Central memory CD8-positive, alpha-beta T cell (primary cell): ENCODE measurements at regions not wholly inside any gene's neighbourhood (a gene's known extent, or its start where the extent isn't known, plus 50 kb on each side); places are given as distances from the start of the nearest gene placed in this dataset.
"Not testable (repeated sequence)": the region's sequence is repeated elsewhere in the genome, so short reads cannot be mapped to it uniquely, and the experiment has no call there.

ENCODE experiments used
- ATAC-seq: fragments of 150-1000 bp; cut with Tn5 transposase; replicated peaks from 2 replicates; pipeline ENCODE4 v1.10.0; 2022; ENCODE audit warnings: mild to moderate bottlenecking, moderate FRiP score, moderate number of reproducible peaks; ENCODE audit not compliant: poor library complexity, severe bottlenecking; ENCODE audit errors: extremely low read depth
- DNase-seq, 2 donors: peaks; one replicate each; pipeline ENCODE4 v3.0.0; 2021; ENCODE audit warnings: low spot score in 2 of 2
- H3K27ac Mint-ChIP-seq: one replicate; pipeline ENCODE4 v1.8.0; 2022; ENCODE audit warnings: low read depth, mild to moderate bottlenecking, moderate library complexity, mixed read lengths
- H3K27me3 Mint-ChIP-seq: one replicate; pipeline ENCODE4 v1.8.0; 2022; ENCODE audit warnings: mixed read lengths
- H3K36me3 Mint-ChIP-seq: one replicate; pipeline ENCODE4 v1.8.0; 2022; ENCODE audit warnings: mild to moderate bottlenecking, moderate library complexity, mixed read lengths; ENCODE audit not compliant: insufficient read depth
- H3K4me1 Mint-ChIP-seq: one replicate; pipeline ENCODE4 v1.8.0; 2022; ENCODE audit warnings: mixed read lengths
- H3K4me3 Mint-ChIP-seq: one replicate; pipeline ENCODE4 v1.8.0; 2022; ENCODE audit warnings: mild to moderate bottlenecking, moderate library complexity, mixed read lengths
- H3K9me3 Mint-ChIP-seq: one replicate; pipeline ENCODE4 v1.8.0; 2022; ENCODE audit warnings: mixed read lengths

GRCh38 chr4:74548561-74548960, 103.6 kb downstream of the AREG start:
- H3K27ac Mint-ChIP-seq, result no peak overlapping the region
- no peaks in the 10 kb centered on the region for H3K9me3 Mint-ChIP-seq
- H3K4me1 Mint-ChIP-seq, result no peaks in the 10 kb centered on the region
- H3K36me3 Mint-ChIP-seq, result no peaks in the 10 kb centered on the region
- DNase-seq, result no peak
- H3K4me3 Mint-ChIP-seq, result no peak overlapping the region
- no peaks in the 10 kb centered on the region for H3K27me3 Mint-ChIP-seq
- no peak for ATAC-seq

GRCh38 chr4:74549936-74550335, 105.0 kb downstream of the AREG start:
- H3K9me3 Mint-ChIP-seq, result no peaks in the 10 kb centered on the region
- no peaks in the 10 kb centered on the region for H3K27me3 Mint-ChIP-seq
- H3K4me1 Mint-ChIP-seq, result no peaks in the 10 kb centered on the region
- DNase-seq (no peak), ATAC-seq (no peak)
- no peak overlapping the region for H3K4me3 Mint-ChIP-seq
- no peak overlapping the region for H3K27ac Mint-ChIP-seq
- H3K36me3 Mint-ChIP-seq, result no peaks in the 10 kb centered on the region

DNA sequence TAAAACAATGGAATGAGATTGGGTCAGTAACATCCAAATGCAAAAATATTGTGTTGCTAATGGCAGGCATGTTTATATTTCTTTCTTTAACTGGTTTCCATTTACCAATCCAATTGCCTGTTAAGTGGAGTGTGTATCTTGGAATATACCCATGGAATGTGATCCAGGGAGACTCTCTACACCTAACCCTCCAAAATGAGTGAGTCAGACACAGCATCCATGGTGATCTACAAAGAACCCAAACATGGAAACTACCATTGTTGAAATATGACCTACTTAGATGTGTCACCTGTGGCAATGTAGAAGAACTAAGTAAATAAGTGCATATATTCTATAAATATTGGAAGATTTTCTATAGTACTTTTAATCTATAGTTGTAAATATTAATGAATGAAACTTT, 110.3 kb downstream of the AREG start:
- DNase-seq, result no peak
- H3K36me3 Mint-ChIP-seq, result no peaks in the 10 kb centered on the region
- ATAC-seq, result no peak

GRCh38 chr4:74555843-74556242, 110.9 kb downstream of the AREG start:
- H3K36me3 Mint-ChIP-seq, result no peaks in the 10 kb centered on the region
- H3K9me3 Mint-ChIP-seq, result no peaks in the 10 kb centered on the region
- no peak for DNase-seq
- H3K4me1 Mint-ChIP-seq, result no peaks in the 10 kb centered on the region
- ATAC-seq, result no peak
- no peaks in the 10 kb centered on the region for H3K27me3 Mint-ChIP-seq
- no peak overlapping the region for H3K27ac Mint-ChIP-seq
- no peak overlapping the region for H3K4me3 Mint-ChIP-seq

More for the DNA sequence above, 110.3 kb downstream of the AREG start:
- H3K27ac Mint-ChIP-seq, result no peak overlapping the region
- no peaks in the 10 kb centered on the region for H3K4me1 Mint-ChIP-seq
- no peaks in the 10 kb centered on the region for H3K27me3 Mint-ChIP-seq
- no peak overlapping the region for H3K4me3 Mint-ChIP-seq
- H3K9me3 Mint-ChIP-seq, result no peaks in the 10 kb centered on the region

- Mint-ChIP-seq H3K36me3 (no peaks in the 10 kb centered on the region), H3K27me3 (peaks cover 11% of the 10 kb centered on the region), H3K27ac (no peak overlapping the region), H3K9me3 (peaks cover 6% of the 10 kb centered on the region), H3K4me1 (no peaks in the 10 kb centered on the region), H3K4me3 (no peak overlapping the region)
- no peak for ATAC-seq
- DNase-seq, result no peak
These were observed 114.9 kb downstream of the AREG start for GRCh38 chr4:74559853-74560252.

- no peaks in the 10 kb centered on the region for H3K4me1 Mint-ChIP-seq
- no peak overlapping the region for H3K27ac Mint-ChIP-seq
- DNase-seq, result no peak
- peaks cover 6% of the 10 kb centered on the region for H3K9me3 Mint-ChIP-seq
- no peak for ATAC-seq
- peaks cover 11% of the 10 kb centered on the region for H3K27me3 Mint-ChIP-seq
- H3K36me3 Mint-ChIP-seq, result no peaks in the 10 kb centered on the region
- no peak overlapping the region for H3K4me3 Mint-ChIP-seq
These were observed 123.0 kb downstream of the AREG start for GRCh38 chr4:74567981-74568380.

DNA sequence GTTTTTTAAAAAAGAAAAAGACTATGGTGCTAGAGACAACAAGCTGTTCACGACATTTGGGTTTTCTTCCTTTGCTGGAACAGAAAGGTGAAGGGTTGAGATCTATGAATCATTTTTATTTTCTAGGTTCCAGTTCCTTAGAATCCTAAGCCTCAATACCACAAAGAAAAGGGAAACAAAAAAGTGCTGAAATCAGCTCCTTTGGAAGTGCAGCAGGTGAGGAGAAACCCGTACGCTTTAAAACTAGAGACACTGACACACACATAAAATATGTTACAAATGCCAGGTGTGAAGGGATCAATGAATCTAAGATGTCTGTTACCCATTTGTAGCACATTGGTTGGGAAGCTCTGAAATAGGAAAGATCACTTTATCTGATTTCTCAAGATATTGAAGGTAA, 125.2 kb downstream of the AREG start:
- Mint-ChIP-seq H3K4me1 (no peaks in the 10 kb centered on the region), H3K9me3 (peaks cover 5% of the 10 kb centered on the region), H3K4me3 (no peak overlapping the region), H3K27me3 (no peaks in the 10 kb centered on the region), H3K36me3 (no peaks in the 10 kb centered on the region), H3K27ac (no peak overlapping the region)
- ATAC-seq (no peak), DNase-seq (no peak)

GRCh38 chr4:74578329-74578728, 133.4 kb downstream of the AREG start:
- H3K27me3 Mint-ChIP-seq, result no peaks in the 10 kb centered on the region
- no peak for DNase-seq
- H3K36me3 Mint-ChIP-seq, result no peaks in the 10 kb centered on the region
- ATAC-seq, result no peak
- H3K4me3 Mint-ChIP-seq, result no peak overlapping the region
- H3K4me1 Mint-ChIP-seq, result no peaks in the 10 kb centered on the region
- H3K27ac Mint-ChIP-seq, result no peak overlapping the region
- H3K9me3 Mint-ChIP-seq, result peaks cover 5% of the 10 kb centered on the region

GRCh38 chr4:74578865-74579264, 133.9 kb downstream of the AREG start:
- not testable (repeated sequence) for H3K4me1 Mint-ChIP-seq, ATAC-seq, DNase-seq, H3K36me3 Mint-ChIP-seq, H3K4me3 Mint-ChIP-seq, H3K27ac Mint-ChIP-seq, H3K9me3 Mint-ChIP-seq, H3K27me3 Mint-ChIP-seq

DNA sequence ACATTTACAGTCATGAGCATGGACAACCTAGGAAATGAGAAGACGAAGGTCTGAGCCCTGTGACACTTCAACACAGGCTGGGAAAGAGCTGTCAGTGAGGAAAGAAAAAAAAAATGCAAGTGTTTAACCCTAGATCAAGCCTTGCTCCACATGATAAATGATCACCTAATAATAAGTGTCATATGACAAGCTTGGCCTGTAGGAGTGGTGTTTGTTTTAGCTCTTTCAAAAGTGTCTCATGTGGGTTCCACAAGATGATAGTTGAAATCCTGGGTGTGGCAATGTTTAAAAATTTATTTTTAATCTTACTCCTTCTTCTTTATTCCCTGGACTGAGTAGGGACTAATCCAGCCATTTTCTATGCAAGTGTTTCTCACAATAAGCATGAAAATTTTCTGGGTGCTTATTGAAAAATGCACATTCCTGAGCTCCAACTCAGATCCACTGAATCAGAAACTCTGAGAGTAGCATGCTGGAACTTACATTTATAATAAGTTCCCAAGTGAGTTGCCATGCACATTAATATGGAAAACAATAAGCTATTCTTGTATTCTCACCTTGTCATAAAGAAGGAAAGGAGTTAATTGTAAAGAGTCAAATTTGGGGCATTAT, 138.3 kb downstream of the AREG start:
- H3K27ac Mint-ChIP-seq, result no peak overlapping the region
- no peak for ATAC-seq
- H3K4me1 Mint-ChIP-seq, result no peaks in the 10 kb centered on the region
- no peaks in the 10 kb centered on the region for H3K27me3 Mint-ChIP-seq
- no peaks in the 10 kb centered on the region for H3K36me3 Mint-ChIP-seq
- no peaks in the 10 kb centered on the region for H3K9me3 Mint-ChIP-seq
- H3K4me3 Mint-ChIP-seq, result no peak overlapping the region
- DNase-seq, result no peak

GRCh38 chr4:74583757-74584156, 138.8 kb downstream of the AREG start:
- Mint-ChIP-seq H3K27ac (no peak overlapping the region), H3K9me3 (no peaks in the 10 kb centered on the region), H3K27me3 (no peaks in the 10 kb centered on the region), H3K36me3 (no peaks in the 10 kb centered on the region), H3K4me3 (no peak overlapping the region), H3K4me1 (no peaks in the 10 kb centered on the region)
- ATAC-seq (no peak), DNase-seq (no peak)

GRCh38 chr4:74588350-74588749, 143.4 kb downstream of the AREG start:
- no peak for DNase-seq
- no peaks in the 10 kb centered on the region for H3K9me3 Mint-ChIP-seq
- ATAC-seq, result no peak
- H3K4me3 Mint-ChIP-seq, result no peak overlapping the region
- H3K27ac Mint-ChIP-seq, result no peak overlapping the region
- H3K27me3 Mint-ChIP-seq, result no peaks in the 10 kb centered on the region
- H3K4me1 Mint-ChIP-seq, result no peaks in the 10 kb centered on the region
- H3K36me3 Mint-ChIP-seq, result no peaks in the 10 kb centered on the region

DNA sequence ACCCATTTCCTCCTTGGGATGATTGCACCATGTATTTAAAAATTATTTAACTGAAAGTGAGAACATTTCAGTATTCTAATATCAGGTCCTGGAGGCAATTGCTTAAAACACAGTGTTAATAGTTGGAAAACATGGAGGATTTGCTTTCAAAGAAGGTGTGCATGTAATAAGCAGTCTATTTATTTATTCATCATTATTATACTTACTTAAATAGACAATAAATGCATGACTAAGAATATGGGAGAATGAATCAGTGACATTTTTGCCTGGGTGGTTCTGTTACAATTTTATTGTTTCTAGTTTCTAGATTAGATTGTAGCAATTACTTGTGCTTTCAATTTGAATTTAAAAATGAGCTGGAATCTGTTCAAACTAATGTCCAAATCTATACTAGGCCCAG, 145.5 kb downstream of the AREG start:
- no peaks in the 10 kb centered on the region for H3K36me3 Mint-ChIP-seq
- DNase-seq, result no peak
- no peak overlapping the region for H3K4me3 Mint-ChIP-seq

More for the DNA sequence above, 145.5 kb downstream of the AREG start:
- H3K4me1 Mint-ChIP-seq, result no peaks in the 10 kb centered on the region
- no peak for ATAC-seq
- no peak overlapping the region for H3K27ac Mint-ChIP-seq
- H3K9me3 Mint-ChIP-seq, result no peaks in the 10 kb centered on the region
- no peaks in the 10 kb centered on the region for H3K27me3 Mint-ChIP-seq
